DND-41 (cell line): ENCODE measurements at regions not wholly inside any gene's neighbourhood (a gene's known extent, or its start where the extent isn't known, plus 50 kb on each side); places are given as distances from the start of the nearest gene placed in this dataset.
"Not testable (repeated sequence)": the region's sequence is repeated elsewhere in the genome, so short reads cannot be mapped to it uniquely, and the experiment has no call there.

ENCODE experiments used
- ATAC-seq: fragments of 200-7000 bp; cut with Tn5 transposase; 3 replicates; pipeline ENCODE4 v1.9.1; 2021; ENCODE audit warnings: low read depth; ENCODE audit not compliant: insufficient read depth
- DNase-seq: peaks from one replicate; pipeline ENCODE4 v3.0.0-alpha.2; 2020
- H2AFZ ChIP-seq: 2 replicates; pipeline ENCODE4 v1.6.0; 2012; ENCODE audit warnings: low read depth, low read length
- H3K27ac ChIP-seq: 2 replicates; pipeline ENCODE4 v1.5.1; 2012; ENCODE audit warnings: low read length, inconsistent platforms
- H3K27me3 ChIP-seq: fragments of 200-600 bp; sonication (generic); 2 replicates; pipeline ENCODE4 v1.6.0; 2012; ENCODE audit warnings: low read length, mild to moderate bottlenecking, inconsistent platforms; ENCODE audit not compliant: insufficient read depth, poor library complexity
- H3K36me3 ChIP-seq: 2 replicates; pipeline ENCODE4 v1.5.1; 2012; ENCODE audit warnings: low read length, inconsistent platforms; ENCODE audit not compliant: insufficient read depth
- H3K4me1 ChIP-seq: 2 replicates; pipeline ENCODE4 v1.5.1; 2012; ENCODE audit warnings: mild to moderate bottlenecking, low read length; ENCODE audit not compliant: insufficient read depth
- H3K4me2 ChIP-seq: 2 replicates; pipeline ENCODE4 v1.6.0; 2012; ENCODE audit warnings: mild to moderate bottlenecking, moderate library complexity, low read length, inconsistent platforms; ENCODE audit not compliant: insufficient read depth
- H3K4me3 ChIP-seq, 2 experiments: fragments of 200-600 bp in 1 of 2; shearing (Covaris generic) in 1 of 2; 2 replicates each; pipeline ENCODE4 v1.5.1; 2012 to 2016; ENCODE audit warnings: inconsistent platforms in 2 of 2, low read length in 2 of 2, mild to moderate bottlenecking in 2 of 2, low read depth in 1 of 2, moderate library complexity in 1 of 2
- H3K79me2 ChIP-seq: 2 replicates; pipeline ENCODE4 v1.6.0; 2012; ENCODE audit warnings: low read length, inconsistent platforms; ENCODE audit not compliant: insufficient read depth
- H3K9ac ChIP-seq: 2 replicates; pipeline ENCODE4 v1.6.0; 2012; ENCODE audit warnings: low read depth, mild to moderate bottlenecking, inconsistent platforms, low read length, moderate library complexity
- H3K9me3 ChIP-seq: 2 replicates; pipeline ENCODE4 v1.5.1; 2012; ENCODE audit warnings: low read length, moderate library complexity, mild to moderate bottlenecking, inconsistent platforms; ENCODE audit not compliant: insufficient read depth, severe bottlenecking
- H4K20me1 ChIP-seq: 2 replicates; pipeline ENCODE4 v1.6.0; 2012; ENCODE audit warnings: low read length; ENCODE audit not compliant: insufficient read depth
- EZH2 ChIP-seq: IDR thresholded peaks from 3 replicates; pipeline ENCODE4 v1.6.1; 2012; ENCODE audit warnings: borderline replicate concordance, low read depth, mild to moderate bottlenecking, moderate library complexity, low read length, inconsistent platforms; ENCODE audit not compliant: severe bottlenecking
- TF ChIP-seq, protein P1 (sequence below): IDR thresholded peaks from 2 replicates; pipeline ENCODE4 v1.5.1; 2012; ENCODE audit warnings: borderline replicate concordance, low read length, moderate library complexity, mild to moderate bottlenecking; ENCODE audit not compliant: poor library complexity, severe bottlenecking; ENCODE audit errors: extremely low read depth

DNA sequence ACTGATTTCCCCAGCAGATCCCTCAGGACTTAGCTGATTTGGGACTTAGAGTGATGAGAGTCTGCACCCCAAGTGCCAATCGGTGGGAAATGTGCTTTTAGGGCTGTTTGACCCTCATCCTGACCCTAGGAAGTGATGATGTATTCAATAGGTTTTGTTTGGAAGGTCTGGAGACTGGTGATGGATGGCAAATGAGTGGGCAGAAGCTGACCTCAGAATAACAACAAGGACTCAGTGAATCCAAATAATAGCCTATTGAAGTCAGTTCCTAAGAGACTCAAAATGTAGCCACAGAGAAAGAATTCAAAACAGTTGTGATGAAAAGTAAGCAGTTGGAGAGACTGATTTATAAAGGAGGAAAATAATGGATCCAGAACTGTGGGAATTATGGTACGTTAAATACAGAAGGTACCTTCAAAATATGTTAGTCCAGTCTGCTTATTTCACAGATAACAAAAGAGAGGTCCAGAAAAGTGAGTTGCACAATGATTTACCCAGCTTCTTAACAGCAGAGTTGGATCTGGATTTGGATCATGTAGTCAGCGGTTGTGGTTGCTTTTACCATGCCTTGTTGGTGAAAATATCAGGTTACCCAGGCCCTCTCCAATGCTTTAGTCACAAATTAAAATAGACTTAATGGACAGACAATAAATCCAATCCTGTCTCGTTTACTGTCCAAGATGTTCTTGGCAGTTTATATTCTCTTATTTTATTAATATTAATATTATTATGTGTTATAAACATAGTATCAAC is 123.0 kb upstream of the PTBP2 start:
- Histone ChIP-seq H3K4me3 (no peak overlapping the region), H3K4me2 (no peak overlapping the region), H4K20me1 (no peaks in the 10 kb centered on the region), H2AFZ (no peak overlapping the region), H3K4me1 (no peaks in the 10 kb centered on the region), H3K27ac (no peak overlapping the region), H3K79me2 (no peaks in the 10 kb centered on the region), H3K36me3 (no peaks in the 10 kb centered on the region), H3K9ac (no peak overlapping the region), H3K27me3 (no peaks in the 10 kb centered on the region), H3K9me3 (no peaks in the 10 kb centered on the region)
- TF ChIP-seq, protein P1, sequence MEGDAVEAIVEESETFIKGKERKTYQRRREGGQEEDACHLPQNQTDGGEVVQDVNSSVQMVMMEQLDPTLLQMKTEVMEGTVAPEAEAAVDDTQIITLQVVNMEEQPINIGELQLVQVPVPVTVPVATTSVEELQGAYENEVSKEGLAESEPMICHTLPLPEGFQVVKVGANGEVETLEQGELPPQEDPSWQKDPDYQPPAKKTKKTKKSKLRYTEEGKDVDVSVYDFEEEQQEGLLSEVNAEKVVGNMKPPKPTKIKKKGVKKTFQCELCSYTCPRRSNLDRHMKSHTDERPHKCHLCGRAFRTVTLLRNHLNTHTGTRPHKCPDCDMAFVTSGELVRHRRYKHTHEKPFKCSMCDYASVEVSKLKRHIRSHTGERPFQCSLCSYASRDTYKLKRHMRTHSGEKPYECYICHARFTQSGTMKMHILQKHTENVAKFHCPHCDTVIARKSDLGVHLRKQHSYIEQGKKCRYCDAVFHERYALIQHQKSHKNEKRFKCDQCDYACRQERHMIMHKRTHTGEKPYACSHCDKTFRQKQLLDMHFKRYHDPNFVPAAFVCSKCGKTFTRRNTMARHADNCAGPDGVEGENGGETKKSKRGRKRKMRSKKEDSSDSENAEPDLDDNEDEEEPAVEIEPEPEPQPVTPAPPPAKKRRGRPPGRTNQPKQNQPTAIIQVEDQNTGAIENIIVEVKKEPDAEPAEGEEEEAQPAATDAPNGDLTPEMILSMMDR, result no peak
- TF ChIP-seq EZH2, result no peak
- DNase-seq (no peak), ATAC-seq (no peak)

DNA sequence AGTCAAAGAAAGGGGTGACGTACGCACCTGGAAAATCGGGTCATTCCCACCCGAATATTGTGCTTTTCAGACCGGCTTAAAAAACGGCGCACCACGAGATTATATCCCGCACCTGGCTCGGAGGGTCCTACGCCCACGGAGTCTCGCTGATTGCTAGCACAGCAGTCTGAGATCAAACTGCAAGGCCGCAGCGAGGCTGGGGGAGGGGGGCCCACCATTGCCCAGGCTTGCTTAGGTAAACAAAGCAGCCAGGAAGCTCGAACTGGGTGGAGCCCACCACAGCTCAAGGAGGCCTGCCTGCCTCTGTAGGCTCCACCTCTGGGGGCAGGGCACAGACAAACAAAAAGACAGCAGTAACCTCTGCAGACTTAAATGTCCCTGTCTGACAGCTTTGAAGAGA is 117.0 kb upstream of the PTBP2 start:
- not testable (repeated sequence) for H3K79me2 ChIP-seq, H3K4me3 ChIP-seq, H3K9me3 ChIP-seq, H3K4me2 ChIP-seq, H2AFZ ChIP-seq, H3K9ac ChIP-seq, H3K36me3 ChIP-seq, H3K27me3 ChIP-seq, DNase-seq, H4K20me1 ChIP-seq, ATAC-seq, H3K27ac ChIP-seq, H3K4me1 ChIP-seq

DNA sequence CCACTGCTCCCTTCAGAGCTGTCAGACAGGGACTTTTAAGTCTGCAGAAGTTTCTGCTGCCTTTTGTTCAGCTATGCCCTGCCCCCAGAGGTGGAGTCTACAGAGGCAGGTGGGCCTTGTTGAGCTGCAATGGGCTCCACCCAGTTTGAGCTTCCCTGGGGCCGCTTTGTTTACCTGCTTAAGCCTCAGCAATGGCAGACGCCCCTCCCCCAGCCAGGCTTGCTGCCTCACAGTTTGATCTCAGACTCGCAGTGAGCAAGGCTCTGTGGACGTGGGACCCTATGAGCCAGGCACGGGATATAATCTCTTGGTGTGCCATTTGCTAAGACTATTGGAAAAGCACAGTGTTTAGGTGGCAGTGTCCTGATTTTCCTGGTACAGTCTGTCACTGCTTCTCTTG is 104.2 kb upstream of the PTBP2 start:
- not testable (repeated sequence) for H4K20me1 ChIP-seq, H3K4me2 ChIP-seq, H2AFZ ChIP-seq, H3K79me2 ChIP-seq, H3K27ac ChIP-seq, H3K4me3 ChIP-seq, H3K27me3 ChIP-seq, H3K36me3 ChIP-seq, H3K4me1 ChIP-seq, H3K9ac ChIP-seq, ATAC-seq, H3K9me3 ChIP-seq
- DNase-seq, result peak; percentile 4

DNA sequence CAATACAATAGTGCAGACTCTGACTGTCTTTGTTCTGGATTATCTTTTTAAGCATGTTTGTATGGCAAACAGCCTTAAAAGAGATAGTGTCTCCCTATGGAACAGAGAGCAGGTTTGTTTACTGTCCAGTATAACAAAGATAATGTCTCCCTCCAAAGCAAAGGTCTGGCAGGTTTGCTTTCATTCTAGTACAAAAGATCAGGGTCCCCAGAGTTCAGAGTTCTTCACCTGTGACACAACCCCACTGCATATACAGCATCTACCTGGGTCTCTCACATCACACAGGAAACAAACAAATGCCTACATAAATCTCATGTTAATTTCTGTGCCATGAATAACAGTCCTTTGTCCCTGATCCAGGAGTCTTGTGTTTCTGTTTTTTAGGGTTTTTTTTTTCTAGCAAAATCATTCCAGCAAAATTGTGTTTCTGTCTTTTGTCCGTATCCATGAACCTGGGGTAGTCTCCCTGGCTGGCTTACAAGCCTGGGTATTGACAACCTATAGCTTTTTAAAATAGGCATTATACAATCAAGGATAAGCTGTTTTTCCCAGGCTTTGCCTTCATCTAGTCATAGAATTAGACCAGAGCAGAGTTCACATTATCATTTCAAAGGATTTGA is 89.4 kb upstream of the PTBP2 start:
- TF ChIP-seq EZH2, result no peak
- no peak overlapping the region for H3K9ac ChIP-seq
- no peak for ATAC-seq
- no peaks in the 10 kb centered on the region for H3K27me3 ChIP-seq
- no peaks in the 10 kb centered on the region for H3K4me1 ChIP-seq
- H3K79me2 ChIP-seq, result no peaks in the 10 kb centered on the region
- DNase-seq, result no peak
- no peak overlapping the region for H2AFZ ChIP-seq
- H4K20me1 ChIP-seq, result no peaks in the 10 kb centered on the region
- H3K36me3 ChIP-seq, result no peaks in the 10 kb centered on the region
- no peak overlapping the region for H3K4me2 ChIP-seq
- H3K4me3 ChIP-seq, result no peak overlapping the region
- H3K9me3 ChIP-seq, result no peaks in the 10 kb centered on the region
- H3K27ac ChIP-seq, result no peak overlapping the region

DNA sequence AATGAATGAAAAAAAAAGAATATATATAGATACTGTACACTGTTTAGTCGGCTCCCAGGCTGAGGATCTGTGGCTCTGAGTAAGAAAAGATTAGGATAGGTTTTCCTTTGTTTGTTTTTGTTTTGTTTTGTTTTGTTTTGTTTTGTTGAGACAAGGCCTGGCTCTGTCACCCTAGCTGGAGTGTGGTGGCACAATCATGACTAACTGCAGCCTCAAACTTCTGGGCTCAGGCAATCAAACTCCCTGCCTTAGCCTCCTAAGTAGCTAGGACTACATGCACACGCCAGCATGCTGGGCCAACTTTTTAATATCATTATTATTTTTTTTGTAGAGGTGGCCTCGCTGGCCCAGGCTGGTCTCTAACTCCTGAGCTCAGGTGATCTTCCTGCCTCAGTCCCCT is 87.9 kb upstream of the PTBP2 start:
- H3K79me2 ChIP-seq, result no peaks in the 10 kb centered on the region
- no peak overlapping the region for H3K4me2 ChIP-seq
- H4K20me1 ChIP-seq, result no peaks in the 10 kb centered on the region
- H3K9ac ChIP-seq, result no peak overlapping the region
- no peak overlapping the region for H2AFZ ChIP-seq
- no peak overlapping the region for H3K27ac ChIP-seq
- TF ChIP-seq, protein P1, result no peak
- TF ChIP-seq EZH2, result no peak
- no peaks in the 10 kb centered on the region for H3K9me3 ChIP-seq
- H3K36me3 ChIP-seq, result no peaks in the 10 kb centered on the region
- no peak for ATAC-seq
- H3K27me3 ChIP-seq, result no peaks in the 10 kb centered on the region
- no peak overlapping the region for H3K4me3 ChIP-seq
- DNase-seq, result no peak
- no peaks in the 10 kb centered on the region for H3K4me1 ChIP-seq
